GM23248 (cell line): ENCODE measurements at regions not wholly inside any gene's neighbourhood (a gene's known extent, or its start where the extent isn't known, plus 50 kb on each side); places are given as distances from the start of the nearest gene placed in this dataset.

ENCODE experiments used
- EZH2 ChIP-seq: fragments of 200-600 bp; sonication (generic); IDR thresholded peaks from 2 replicates; pipeline ENCODE4 v1.6.1; 2018; ENCODE audit warnings: antibody characterized with exemption, mild to moderate bottlenecking; ENCODE audit not compliant: insufficient read depth, poor library complexity, severe bottlenecking
- EZH2phosphoT487 ChIP-seq: fragments of 200-600 bp; sonication (generic); IDR thresholded peaks from 2 replicates; pipeline ENCODE4 v1.6.1; 2018; ENCODE audit warnings: antibody characterized with exemption, moderate library complexity, mild to moderate bottlenecking, low read depth; ENCODE audit not compliant: insufficient read depth

DNA sequence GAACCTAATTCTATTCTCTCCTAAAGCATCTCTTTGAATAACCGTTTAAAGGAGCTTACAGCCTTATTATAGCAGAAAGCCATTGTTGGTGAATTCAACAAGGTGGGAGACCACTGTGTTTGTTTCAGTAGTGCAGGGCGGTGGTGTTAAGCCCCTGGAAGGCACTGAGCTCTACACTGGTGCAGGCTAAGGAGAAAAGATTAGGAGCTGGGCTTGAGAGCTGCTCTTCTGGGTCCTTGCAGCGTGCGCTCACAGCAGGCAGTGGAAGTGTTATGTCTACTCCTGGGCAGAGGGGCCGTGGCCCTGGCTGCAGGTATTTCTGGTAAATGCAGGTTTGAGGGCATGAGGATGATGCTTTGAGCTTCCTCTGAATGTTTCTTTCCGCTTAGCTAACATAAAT is 361.2 kb downstream of the RNF144B start:
- TF ChIP-seq EZH2 (no peak), EZH2phosphoT487 (no peak)
